GM18870 (cell line): ENCODE measurements at regions not wholly inside any gene's neighbourhood (a gene's known extent, or its start where the extent isn't known, plus 50 kb on each side); places are given as distances from the start of the nearest gene placed in this dataset.

Source experiments
- ATAC-seq: cut with Tn5 transposase; IDR thresholded peaks from one replicate; pipeline ENCODE4 v1.9.1; 2021; ENCODE audit warnings: moderate library complexity; ENCODE audit not compliant: unreplicated experiment

DNA sequence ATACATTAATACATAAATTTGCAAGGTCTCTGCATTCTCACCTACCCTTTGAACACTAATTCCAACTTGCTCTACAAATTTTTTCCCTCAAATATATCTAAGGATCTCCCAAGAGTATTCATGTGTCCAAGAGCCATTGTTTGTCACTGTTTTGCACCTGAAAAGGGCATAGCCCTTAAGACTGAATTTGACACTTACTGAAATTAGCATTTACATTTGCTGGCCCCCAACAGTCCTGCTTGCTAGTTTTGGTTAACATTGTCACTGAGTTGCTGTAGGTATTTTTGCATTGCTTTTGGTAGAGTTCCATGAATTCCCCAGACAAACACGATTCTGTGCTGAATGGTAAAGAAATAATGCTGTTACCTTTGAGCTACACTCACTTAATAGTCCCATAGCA lies 57.3 kb downstream of the KCNA4 start:
- ATAC-seq: no peak

DNA sequence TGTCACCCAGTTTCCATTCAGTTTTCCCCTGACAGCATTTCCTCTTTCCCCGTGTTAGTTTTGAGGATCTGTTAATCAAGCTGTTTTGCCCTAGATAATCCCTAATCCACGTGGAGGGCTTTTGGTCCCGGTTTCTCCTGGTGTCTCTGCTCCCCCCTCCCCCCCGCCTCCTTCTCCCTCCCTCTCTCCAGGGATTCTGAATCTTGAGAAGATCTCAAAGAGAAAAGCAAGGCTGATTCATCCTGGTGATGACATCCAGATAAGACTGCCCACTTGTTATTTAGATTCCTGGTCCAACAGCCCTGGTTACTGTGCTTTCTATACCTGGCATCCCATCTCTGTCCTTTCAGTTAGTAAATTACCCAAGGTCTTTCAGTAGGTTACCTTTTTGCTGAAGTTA lies 59.4 kb downstream of the KCNA4 start:
- no peak for ATAC-seq

DNA sequence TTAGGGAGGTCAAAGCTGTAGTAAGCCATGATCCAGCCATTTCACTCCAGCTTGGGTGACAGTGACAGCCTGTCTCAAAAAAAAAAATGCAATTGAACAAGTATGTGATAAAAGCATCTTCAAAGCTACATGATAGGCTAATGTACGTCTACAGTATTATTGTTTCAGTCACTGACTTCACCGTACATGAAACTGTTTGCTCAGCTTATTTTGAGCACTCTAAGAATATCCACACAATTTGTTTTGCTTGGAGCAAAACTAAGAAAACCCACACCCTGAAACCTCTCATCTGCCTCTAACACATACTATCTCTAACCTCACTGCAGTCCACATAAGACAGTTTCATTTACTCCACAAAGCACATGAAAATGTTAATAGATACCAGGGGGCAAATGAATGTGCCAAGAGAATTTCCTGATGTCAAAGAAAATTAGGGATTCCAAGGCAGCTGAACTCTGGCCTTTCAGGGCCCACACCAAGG lies 60.7 kb downstream of the KCNA4 start:
- ATAC-seq: no peak

DNA sequence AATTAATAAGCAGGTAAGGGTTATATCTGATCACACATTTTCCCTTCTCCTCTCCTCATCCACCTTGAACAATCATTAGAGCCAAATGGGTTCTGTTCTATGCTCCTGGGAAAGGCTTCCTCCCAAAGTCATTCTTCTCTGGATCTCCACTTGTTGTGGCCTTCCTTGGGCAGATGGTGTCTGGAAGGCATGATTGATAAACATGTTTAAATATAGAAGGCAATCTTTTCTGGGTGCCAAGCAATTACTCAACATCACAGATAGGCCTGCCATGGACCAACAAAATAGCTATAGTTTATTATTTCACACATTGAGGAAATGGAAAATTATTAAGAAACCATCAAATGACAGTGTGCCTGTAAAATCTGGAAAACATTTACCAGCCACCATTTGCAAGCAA lies 73.5 kb downstream of the KCNA4 start:
- ATAC-seq: no peak

- ATAC-seq: no peak
These were observed 79.3 kb downstream of the KCNA4 start for GRCh38 chr11:29937526-29937925.

GRCh38 chr11:29934115-29934638 lies 82.7 kb downstream of the KCNA4 start:
- no peak for ATAC-seq

DNA sequence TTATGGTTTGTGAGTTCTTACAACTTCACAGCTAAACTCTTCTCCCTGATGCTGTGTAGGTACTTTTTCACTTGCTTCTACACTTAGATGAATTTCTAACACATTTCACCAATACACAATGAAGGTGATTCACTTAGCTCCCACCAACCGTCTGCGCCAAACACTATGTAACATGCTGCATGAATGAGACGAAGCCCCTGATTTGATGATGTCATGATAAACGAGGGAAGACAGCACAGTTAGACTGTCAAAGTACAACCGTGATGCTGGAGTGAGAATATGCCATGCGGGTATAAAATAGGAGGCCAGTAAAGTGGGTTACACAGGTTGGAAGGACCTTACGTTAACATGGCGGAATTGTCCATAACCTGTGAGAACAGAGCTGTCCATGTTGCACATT lies 100.8 kb downstream of the KCNA4 start:
- no peak for ATAC-seq

GRCh38 chr11:29914203-29914930 lies 102.5 kb downstream of the KCNA4 start:
- no peak for ATAC-seq

- no peak for ATAC-seq
These were observed 103.5 kb downstream of the KCNA4 start for GRCh38 chr11:29913352-29913751.

GRCh38 chr11:29900382-29900781 lies 116.4 kb downstream of the KCNA4 start:
- ATAC-seq: no peak

GRCh38 chr11:29879560-29879959 lies 137.3 kb downstream of the KCNA4 start:
- ATAC-seq: no peak

GRCh38 chr11:29876192-29876591 lies 140.6 kb downstream of the KCNA4 start:
- no peak for ATAC-seq

DNA sequence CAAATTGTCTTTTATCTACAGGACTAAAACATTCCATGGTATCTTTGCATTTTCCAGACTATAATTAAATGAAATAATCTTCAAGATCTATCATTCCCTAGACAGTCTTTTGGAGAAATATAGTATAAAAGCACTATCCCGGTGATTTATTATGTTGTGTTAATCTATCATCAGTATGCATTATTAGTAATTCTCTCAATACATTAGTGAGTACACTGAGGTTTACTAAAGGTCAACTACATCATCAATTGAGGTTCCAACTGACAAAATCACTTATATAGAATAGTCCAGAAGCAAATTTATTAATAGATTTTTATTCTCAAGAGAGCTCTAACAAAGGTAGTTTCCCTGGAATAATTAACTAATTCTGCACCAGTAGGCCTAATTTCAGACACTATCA lies 169.6 kb downstream of the KCNA4 start:
- no peak for ATAC-seq

- ATAC-seq: no peak
These were observed 172.0 kb downstream of the KCNA4 start for GRCh38 chr11:29844701-29845379.

GRCh38 chr11:29844031-29844430 lies 172.8 kb downstream of the KCNA4 start:
- no peak for ATAC-seq

DNA sequence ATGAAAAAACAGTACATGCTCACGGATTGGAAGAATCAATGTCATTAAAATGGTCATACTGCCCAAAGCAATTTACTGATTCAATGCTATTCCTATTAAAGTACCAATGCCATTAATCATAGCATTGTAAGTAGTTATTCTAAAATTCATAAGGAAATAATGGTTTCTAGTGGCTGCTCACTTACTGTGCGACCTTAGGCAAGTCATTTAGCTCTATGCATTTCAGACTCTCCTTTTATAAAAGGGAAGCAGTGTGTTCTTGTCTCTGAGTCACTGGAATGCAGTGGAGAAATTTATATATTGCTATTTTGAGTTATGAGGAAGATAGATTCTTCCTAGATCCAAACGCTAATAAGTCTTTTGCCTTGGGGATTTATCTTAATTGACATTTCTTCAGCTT lies 174.8 kb downstream of the KCNA4 start:
- ATAC-seq: no peak

DNA sequence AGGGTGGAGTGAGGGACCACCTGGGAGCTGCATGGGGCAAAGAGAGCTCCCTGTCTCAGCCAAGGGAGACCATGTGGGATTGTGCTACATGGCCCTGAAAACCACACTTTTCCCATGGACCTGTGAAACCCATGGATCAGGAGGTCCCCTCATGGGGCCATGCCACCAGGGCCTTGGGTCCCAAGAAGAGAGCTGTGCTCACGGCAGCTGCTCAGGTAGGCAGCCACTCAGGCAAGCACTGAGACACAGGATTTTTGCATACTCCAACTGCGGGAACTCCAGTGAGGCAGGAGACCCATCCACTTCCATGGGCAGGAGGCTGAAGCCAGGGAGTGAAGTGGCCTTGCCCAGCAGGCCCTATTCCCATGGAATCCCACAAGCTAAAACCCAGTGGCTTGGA lies 190.0 kb downstream of the KCNA4 start:
- no peak for ATAC-seq

DNA sequence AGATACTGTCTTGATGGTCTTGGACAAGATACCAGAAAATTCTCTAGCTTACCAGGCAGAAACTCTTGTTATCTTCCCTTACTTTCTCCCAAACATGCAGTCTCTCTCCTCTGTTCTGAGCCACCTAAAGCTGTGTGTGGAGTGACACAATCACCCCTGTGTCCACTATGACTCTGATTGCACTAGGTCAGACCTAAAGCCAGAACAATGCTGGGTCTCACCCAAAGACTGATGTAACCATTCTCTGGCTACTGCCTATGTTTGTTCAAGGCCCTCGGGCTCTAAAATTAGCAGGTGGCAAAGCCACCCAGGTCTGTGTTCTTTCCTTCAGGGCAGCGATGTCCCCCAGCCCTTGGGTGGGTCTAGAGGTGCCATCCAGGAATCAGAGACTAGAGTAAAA lies 200.5 kb downstream of the KCNA4 start:
- no peak for ATAC-seq

DNA sequence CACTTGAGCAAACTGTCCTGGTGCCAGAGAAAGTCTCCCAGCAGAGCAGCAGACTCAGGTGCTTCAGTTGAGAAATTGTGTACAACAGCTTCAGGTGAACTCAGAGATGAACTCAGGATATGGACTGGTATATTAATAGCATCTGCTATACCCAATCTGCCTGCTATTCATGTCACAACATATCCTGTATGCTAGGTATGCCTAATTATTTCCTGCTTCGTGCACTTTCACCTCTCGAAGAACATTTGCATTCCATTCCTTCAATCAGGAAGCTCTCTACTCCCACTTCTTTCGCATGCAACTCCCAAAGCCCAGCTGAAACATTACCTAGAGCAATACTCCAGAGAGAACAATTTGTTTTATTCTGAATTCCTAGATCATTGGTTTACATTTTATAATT lies 207.7 kb downstream of the KCNA4 start:
- ATAC-seq: no peak

GRCh38 chr11:29802522-29802921 lies 214.3 kb downstream of the KCNA4 start:
- ATAC-seq: no peak

GRCh38 chr11:29801561-29801960 lies 215.3 kb downstream of the KCNA4 start:
- no peak for ATAC-seq

- no peak for ATAC-seq
These were observed 230.7 kb downstream of the KCNA4 start for GRCh38 chr11:29786092-29786491.
